ENCODE measurements at regions not wholly inside any gene's neighbourhood (a gene's known extent, or its start where the extent isn't known, plus 50 kb on each side); places are given as distances from the start of the nearest gene placed in this dataset.

DNA sequence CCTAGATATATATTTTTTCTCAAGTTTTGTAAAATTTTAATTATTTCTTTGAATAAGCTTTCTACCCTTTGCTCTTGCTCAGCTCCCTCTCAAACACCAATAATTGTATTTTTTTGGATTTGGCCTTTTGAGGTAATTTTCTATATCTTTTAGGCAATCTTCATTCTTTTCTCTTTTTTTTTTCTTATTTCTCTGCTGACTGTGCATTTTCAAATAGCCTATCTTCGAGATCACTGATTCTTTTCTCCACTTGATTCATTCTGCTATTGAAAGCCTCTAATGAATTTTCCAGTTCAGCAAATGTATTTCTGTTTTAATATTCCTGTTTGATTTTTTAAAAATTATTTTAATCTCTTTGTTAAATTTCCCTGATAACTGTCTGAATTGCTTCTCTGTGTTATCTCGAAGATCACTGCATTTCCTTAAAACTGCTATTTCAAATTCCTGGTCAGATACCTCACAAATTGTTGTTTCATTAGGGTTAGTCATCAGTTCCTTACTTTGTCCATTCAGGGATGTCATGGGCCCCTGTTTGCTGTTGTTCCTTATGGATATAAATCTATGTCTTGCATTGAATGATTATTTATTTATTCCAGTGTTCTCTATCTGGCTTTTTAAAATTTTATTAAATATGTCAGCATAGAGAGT is 100.1 kb upstream of the UNC5B start:
- TF ChIP-seq, protein P1, sequence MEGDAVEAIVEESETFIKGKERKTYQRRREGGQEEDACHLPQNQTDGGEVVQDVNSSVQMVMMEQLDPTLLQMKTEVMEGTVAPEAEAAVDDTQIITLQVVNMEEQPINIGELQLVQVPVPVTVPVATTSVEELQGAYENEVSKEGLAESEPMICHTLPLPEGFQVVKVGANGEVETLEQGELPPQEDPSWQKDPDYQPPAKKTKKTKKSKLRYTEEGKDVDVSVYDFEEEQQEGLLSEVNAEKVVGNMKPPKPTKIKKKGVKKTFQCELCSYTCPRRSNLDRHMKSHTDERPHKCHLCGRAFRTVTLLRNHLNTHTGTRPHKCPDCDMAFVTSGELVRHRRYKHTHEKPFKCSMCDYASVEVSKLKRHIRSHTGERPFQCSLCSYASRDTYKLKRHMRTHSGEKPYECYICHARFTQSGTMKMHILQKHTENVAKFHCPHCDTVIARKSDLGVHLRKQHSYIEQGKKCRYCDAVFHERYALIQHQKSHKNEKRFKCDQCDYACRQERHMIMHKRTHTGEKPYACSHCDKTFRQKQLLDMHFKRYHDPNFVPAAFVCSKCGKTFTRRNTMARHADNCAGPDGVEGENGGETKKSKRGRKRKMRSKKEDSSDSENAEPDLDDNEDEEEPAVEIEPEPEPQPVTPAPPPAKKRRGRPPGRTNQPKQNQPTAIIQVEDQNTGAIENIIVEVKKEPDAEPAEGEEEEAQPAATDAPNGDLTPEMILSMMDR (IDR thresholded peaks at IDR 0.05), result no peak
- no peak for TF ChIP-seq POLR2A (IDR thresholded peaks at IDR 0.05)

Measured in right lobe of liver (tissue), 4 donors.